ENCODE measurements at regions not wholly inside any gene's neighbourhood (a gene's known extent, or its start where the extent isn't known, plus 50 kb on each side); places are given as distances from the start of the nearest gene placed in this dataset.
A peak's percentile ranks its signal among the peaks of the same experiment; 100 is the strongest.
"Not testable (repeated sequence)": the region's sequence is repeated elsewhere in the genome, so short reads cannot be mapped to it uniquely, and the experiment has no call there.

GRCh38 chr19:14328406-14328805 is 52.8 kb upstream of the ADGRE5 start:
- DNase-seq (ENCODE audit: low read depth in 2 of 2): no peak

- not testable (repeated sequence) for DNase-seq (ENCODE audit: low read depth in 2 of 2)
Measured at GRCh38 chr19:14327061-14327460, 54.2 kb upstream of the ADGRE5 start.

GRCh38 chr19:14325863-14326262 is 55.4 kb upstream of the ADGRE5 start:
- no peak for DNase-seq (ENCODE audit: low read depth in 2 of 2)

GRCh38 chr19:14325134-14325533 is 56.1 kb upstream of the ADGRE5 start:
- DNase-seq (ENCODE audit: low read depth in 2 of 2): no peak

- DNase-seq (ENCODE audit: low read depth in 2 of 2): no peak
Measured at GRCh38 chr19:14322889-14323463, 58.3 kb upstream of the ADGRE5 start.

- no peak for DNase-seq (ENCODE audit: low read depth in 2 of 2)
Measured at GRCh38 chr19:14320253-14320652, 61.0 kb upstream of the ADGRE5 start.

- not testable (repeated sequence) for DNase-seq (ENCODE audit: low read depth in 2 of 2)
Measured at GRCh38 chr19:14319720-14320119, 61.5 kb upstream of the ADGRE5 start.

GRCh38 chr19:14318873-14319272 is 62.4 kb upstream of the ADGRE5 start:
- no peak for DNase-seq (ENCODE audit: low read depth in 2 of 2)

GRCh38 chr19:14317157-14317556 is 64.1 kb upstream of the ADGRE5 start:
- DNase-seq (ENCODE audit: low read depth in 2 of 2): no peak

GRCh38 chr19:14315433-14315832 is 65.8 kb upstream of the ADGRE5 start:
- DNase-seq (ENCODE audit: low read depth in 2 of 2): no peak

GRCh38 chr19:14310055-14310454 is 71.2 kb upstream of the ADGRE5 start:
- no peak for DNase-seq (ENCODE audit: low read depth in 2 of 2)

- no peak for DNase-seq (ENCODE audit: low read depth in 2 of 2)
Measured at GRCh38 chr19:14305706-14306105, 75.5 kb upstream of the ADGRE5 start.

- DNase-seq (ENCODE audit: low read depth in 2 of 2): no peak
Measured at GRCh38 chr19:14301150-14301549, 80.1 kb upstream of the ADGRE5 start.

- no peak for DNase-seq (ENCODE audit: low read depth in 2 of 2)
Measured at GRCh38 chr19:14300303-14300702, 80.9 kb upstream of the ADGRE5 start.

- DNase-seq (ENCODE audit: low read depth in 2 of 2): not testable (repeated sequence)
Measured at GRCh38 chr19:14299224-14299827, 81.9 kb upstream of the ADGRE5 start.

- not testable (repeated sequence) for DNase-seq (ENCODE audit: low read depth in 2 of 2)
Measured at GRCh38 chr19:14297883-14298576, 83.2 kb upstream of the ADGRE5 start.

- DNase-seq (ENCODE audit: low read depth in 2 of 2): peak; percentile 11 to 32
Measured at GRCh38 chr19:14294974-14295373, 86.3 kb upstream of the ADGRE5 start.

GRCh38 chr19:14293816-14294170 is 87.5 kb upstream of the ADGRE5 start:
- DNase-seq (ENCODE audit: low read depth in 2 of 2): not testable (repeated sequence)

GRCh38 chr19:14293101-14293815 is 87.3 kb upstream of the ADGRL1 start:
- not testable (repeated sequence) for DNase-seq (ENCODE audit: low read depth in 2 of 2)

- DNase-seq (ENCODE audit: low read depth in 2 of 2): not testable (repeated sequence)
Measured at GRCh38 chr19:14289810-14290209, 83.8 kb upstream of the ADGRL1 start.

GRCh38 chr19:14287837-14288236 is 81.9 kb upstream of the ADGRL1 start:
- not testable (repeated sequence) for DNase-seq (ENCODE audit: low read depth in 2 of 2)

- not testable (repeated sequence) for DNase-seq (ENCODE audit: low read depth in 2 of 2)
Measured at GRCh38 chr19:14286594-14286993, 80.6 kb upstream of the ADGRL1 start.

GRCh38 chr19:14285726-14286125 is 79.8 kb upstream of the ADGRL1 start:
- DNase-seq (ENCODE audit: low read depth in 2 of 2): not testable (repeated sequence)

Data from stimulated activated CD4-positive, alpha-beta T cell treated with anti-CD3 and anti-CD28 coated beads, Interleukin-4, amount 100 ng/mL, for 48 hours (primary cell).